Adrenal gland (tissue), 9 donors: ENCODE measurements at regions not wholly inside any gene's neighbourhood (a gene's known extent, or its start where the extent isn't known, plus 50 kb on each side); places are given as distances from the start of the nearest gene placed in this dataset.

Experiments
- DNase-seq, 7 donors: peaks; one replicate each; pipeline ENCODE4 v3.0.0-alpha.2; 2019 to 2020
- H3K27ac ChIP-seq, 5 donors: fragments of 200-600 bp; sonication (generic) in 4 of 5; 1 replicate in 3 of 5; 2 replicates in 2 of 5; pipeline versions ENCODE4 v1.5.1 to v1.8.0; 2016 to 2020; ENCODE audit warnings: mild to moderate bottlenecking in 1 of 5
- H3K27me3 ChIP-seq: fragments of 200-600 bp; 2 replicates; pipeline ENCODE4 v1.8.0; 2021
- H3K36me3 ChIP-seq, 2 donors: fragments of 200-600 bp; replicated peaks in 1 of 2; 1 replicate in 1 of 2; 2 replicates in 1 of 2; pipeline versions ENCODE4 v1.5.1 to v1.8.0; 2018 to 2022
- H3K4me1 ChIP-seq, 2 donors: fragments of 200-600 bp; replicated peaks in 1 of 2; 1 replicate in 1 of 2; 2 replicates in 1 of 2; pipeline versions ENCODE4 v1.5.1 to v1.8.0; 2018 to 2021
- H3K4me3 ChIP-seq, 4 donors: fragments of 200-600 bp; sonication (generic) in 3 of 4; one replicate each; pipeline ENCODE4 v1.5.1; 2016 to 2018
- H3K9me3 ChIP-seq, 3 donors: fragments of 200-600 bp; sonication (generic) in 1 of 3; replicated peaks in 1 of 3; 1 replicate in 2 of 3; 2 replicates in 1 of 3; pipeline versions ENCODE4 v1.5.1 to v1.8.0; 2016 to 2021
- POLR2A ChIP-seq, 2 donors: fragments of 450-650 bp; IDR thresholded peaks; one replicate each; pipeline ENCODE4 v1.6.1; 2017; ENCODE audit warnings: antibody characterized with exemption in 2 of 2, mild to moderate bottlenecking in 2 of 2, moderate library complexity in 1 of 2
- WGBS, 4 donors: extraction: QIAGEN DNeasy Blood & Tissue Kit in 2 of 4; methylation state at CpG; one replicate each; pipeline versions ENCODE4 v1.1.5 to v1.1.7; 2013 to 2017; 5-methylcytosine and 5-hydroxymethylcytosine counted together
- intact Hi-C, 2 donors: fragments of 100-400 bp; cut with DNase I; formaldehyde crosslinking; loops; one replicate each; pipeline versions ENCODE4 v1.14.1 to v1.15.0; 2022 to 2023
- TF ChIP-seq, protein P1 (sequence below), 6 experiments: fragments of 450-650 bp in 4 of 6; fragments of 200-600 bp in 2 of 6; sonication (generic) in 1 of 6; IDR thresholded peaks; 1 replicate in 5 of 6; 2 replicates in 1 of 6; pipeline versions ENCODE4 v1.5.1 to v1.8.0; 2016 to 2021; ENCODE audit warnings: antibody characterized with exemption in 6 of 6, mild to moderate bottlenecking in 2 of 6, moderate library complexity in 1 of 6
- donor health status: healthy with polysubstance abuse.
- donor health status: Bipolar disorder and iron deficiency.
- donor health status: DM: yes; HTN: yes; CAD: no.
- donor health status: DM: no; HTN: no; CAD: no.
- donor health status: DM: no; HTN: no; CAD: no.

DNA sequence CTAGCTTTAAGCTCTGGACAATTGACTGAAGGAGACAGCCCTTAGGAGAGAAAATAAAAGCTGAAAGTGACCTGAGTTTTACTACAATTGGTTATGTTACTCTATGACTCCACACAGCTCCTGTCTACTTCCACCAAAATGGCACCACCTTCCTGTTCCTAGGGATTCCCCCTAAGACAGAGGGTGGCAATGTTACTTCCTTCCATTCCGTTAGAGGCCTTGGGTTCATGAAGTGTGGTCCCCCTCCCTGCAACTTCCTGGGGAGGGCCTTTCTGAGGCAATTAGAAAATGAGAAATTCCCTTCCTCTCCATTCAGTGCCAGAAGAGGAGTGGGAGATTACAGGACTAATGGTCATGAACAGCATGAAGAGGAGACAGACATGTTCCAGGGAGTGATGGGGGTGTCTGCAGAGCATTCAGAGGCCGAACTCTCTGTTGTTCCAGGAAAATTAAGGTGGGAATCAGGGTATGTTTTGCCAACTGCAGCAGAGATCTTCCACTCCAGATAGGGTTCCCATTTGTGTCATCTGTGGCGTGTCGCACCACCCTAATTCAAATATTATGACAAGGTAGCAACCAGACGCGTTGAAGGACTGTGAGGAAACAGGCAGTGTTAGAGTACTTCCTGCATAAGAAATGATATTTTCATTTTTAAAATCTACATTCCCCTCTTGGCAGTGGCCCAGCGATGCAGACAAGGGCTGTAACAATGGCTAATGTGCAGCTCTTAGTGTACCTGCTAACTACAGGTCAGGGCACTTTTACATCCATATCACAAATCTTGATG, 53.1 kb upstream of the TRIM67 start:
- DNase-seq = no peak
- H3K36me3 ChIP-seq = no peaks in the 10 kb centered on the region
- no peaks in the 10 kb centered on the region for H3K4me1 ChIP-seq
- H3K27me3 ChIP-seq = peaks cover 6% of the 10 kb centered on the region
- intact Hi-C loops = no loop called here
- 55 to 62% (median 59%) methylated on average over 7 of the region's 7 CpGs for WGBS, 4 donors
- no peak overlapping the region for H3K4me3 ChIP-seq
- no peak overlapping the region for H3K27ac ChIP-seq
- H3K9me3 ChIP-seq = no peaks in the 10 kb centered on the region
- TF ChIP-seq, protein P1, sequence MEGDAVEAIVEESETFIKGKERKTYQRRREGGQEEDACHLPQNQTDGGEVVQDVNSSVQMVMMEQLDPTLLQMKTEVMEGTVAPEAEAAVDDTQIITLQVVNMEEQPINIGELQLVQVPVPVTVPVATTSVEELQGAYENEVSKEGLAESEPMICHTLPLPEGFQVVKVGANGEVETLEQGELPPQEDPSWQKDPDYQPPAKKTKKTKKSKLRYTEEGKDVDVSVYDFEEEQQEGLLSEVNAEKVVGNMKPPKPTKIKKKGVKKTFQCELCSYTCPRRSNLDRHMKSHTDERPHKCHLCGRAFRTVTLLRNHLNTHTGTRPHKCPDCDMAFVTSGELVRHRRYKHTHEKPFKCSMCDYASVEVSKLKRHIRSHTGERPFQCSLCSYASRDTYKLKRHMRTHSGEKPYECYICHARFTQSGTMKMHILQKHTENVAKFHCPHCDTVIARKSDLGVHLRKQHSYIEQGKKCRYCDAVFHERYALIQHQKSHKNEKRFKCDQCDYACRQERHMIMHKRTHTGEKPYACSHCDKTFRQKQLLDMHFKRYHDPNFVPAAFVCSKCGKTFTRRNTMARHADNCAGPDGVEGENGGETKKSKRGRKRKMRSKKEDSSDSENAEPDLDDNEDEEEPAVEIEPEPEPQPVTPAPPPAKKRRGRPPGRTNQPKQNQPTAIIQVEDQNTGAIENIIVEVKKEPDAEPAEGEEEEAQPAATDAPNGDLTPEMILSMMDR (IDR thresholded peaks at IDR 0.05) = no peak
- no peak for TF ChIP-seq POLR2A (IDR thresholded peaks at IDR 0.05)

DNA sequence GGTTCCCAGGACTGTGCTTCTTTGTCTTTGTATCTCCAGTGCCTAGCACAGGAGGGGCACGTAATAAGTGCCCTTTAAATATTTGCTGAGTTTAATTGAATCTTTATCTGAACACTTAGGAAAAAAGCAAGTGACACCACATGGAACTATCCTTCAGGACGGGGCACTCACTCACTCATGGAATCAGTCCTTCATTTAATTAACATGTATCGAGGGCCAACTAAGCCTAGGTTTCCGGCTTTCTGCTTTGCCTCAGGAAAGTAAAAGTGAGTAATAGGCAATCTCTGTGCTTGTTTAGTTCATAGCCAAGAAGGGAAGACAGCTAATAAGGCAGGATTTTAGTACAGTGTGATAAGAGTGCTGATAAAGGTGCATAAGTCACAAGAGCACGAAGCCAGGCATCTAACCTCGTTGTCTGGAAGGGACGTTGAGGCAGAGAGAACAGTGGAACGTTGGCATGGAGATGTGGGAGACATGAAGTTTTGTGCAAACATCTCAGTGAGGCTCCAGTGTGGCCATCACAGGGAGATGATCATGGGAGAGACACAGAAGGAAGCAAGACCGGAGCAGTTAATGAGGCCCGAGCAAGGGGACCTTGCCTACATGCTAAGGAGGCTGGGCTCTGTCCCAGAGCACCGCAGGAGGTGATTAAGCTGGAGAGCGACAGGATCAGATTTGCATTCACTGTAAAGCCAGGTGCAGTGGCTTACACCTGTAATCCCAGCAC, 54.1 kb upstream of the TRIM67 start:
- H3K36me3 ChIP-seq = no peaks in the 10 kb centered on the region
- H3K4me1 ChIP-seq = no peaks in the 10 kb centered on the region
- DNase-seq = no peak
- H3K27ac ChIP-seq = no peak overlapping the region
- TF ChIP-seq, protein P1 (IDR thresholded peaks at IDR 0.05) = no peak
- no peak for TF ChIP-seq POLR2A (IDR thresholded peaks at IDR 0.05)
- no peaks in the 10 kb centered on the region for H3K9me3 ChIP-seq
- intact Hi-C loops = no loop called here
- peaks cover 6% of the 10 kb centered on the region for H3K27me3 ChIP-seq
- 80 to 90% (median 84%) methylated on average over 12 of the region's 12 CpGs for WGBS, 4 donors
- no peak overlapping the region for H3K4me3 ChIP-seq

GRCh38 chr1:231107151-231107550, 54.7 kb upstream of the TRIM67 start:
- no peak overlapping the region for H3K4me3 ChIP-seq
- no peaks in the 10 kb centered on the region for H3K9me3 ChIP-seq
- intact Hi-C loops = no loop called here
- WGBS, 4 donors = 90 to 95% (median 93%) methylated on average over 6 to 8 of the region's 8 CpGs
- no peak overlapping the region for H3K27ac ChIP-seq
- no peaks in the 10 kb centered on the region for H3K4me1 ChIP-seq
- no peak for DNase-seq
- no peaks in the 10 kb centered on the region for H3K36me3 ChIP-seq
- TF ChIP-seq POLR2A (IDR thresholded peaks at IDR 0.05) = no peak
- TF ChIP-seq, protein P1 (IDR thresholded peaks at IDR 0.05) = no peak
- H3K27me3 ChIP-seq = peaks cover 6% of the 10 kb centered on the region

DNA sequence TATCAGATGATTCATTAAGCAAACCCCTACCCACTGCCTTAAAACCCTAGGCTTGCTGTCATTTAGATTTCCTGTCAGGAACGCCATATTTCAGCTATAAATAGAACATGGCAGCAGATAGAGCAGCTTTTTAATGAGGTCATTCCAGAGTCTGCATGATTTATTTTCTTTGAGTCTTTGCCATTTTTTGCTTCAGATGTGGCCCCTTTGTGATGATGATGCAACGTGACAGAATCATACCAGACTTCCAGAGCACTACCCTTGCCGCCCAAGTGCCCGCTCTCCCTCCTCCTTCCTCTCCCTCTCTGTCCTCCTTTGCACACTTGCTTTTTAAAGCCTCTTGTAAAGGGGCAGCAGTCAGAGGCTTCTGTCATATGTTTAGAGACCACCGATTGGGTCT, 55.5 kb upstream of the TRIM67 start:
- no peaks in the 10 kb centered on the region for H3K9me3 ChIP-seq
- no peaks in the 10 kb centered on the region for H3K4me1 ChIP-seq
- H3K4me3 ChIP-seq = no peak overlapping the region
- H3K27ac ChIP-seq = no peak overlapping the region
- no peak for TF ChIP-seq POLR2A (IDR thresholded peaks at IDR 0.05)
- TF ChIP-seq, protein P1 (IDR thresholded peaks at IDR 0.05) = no peak
- DNase-seq = peak in 5 of 7 donors; percentile 25 to 54 (median 36)
- peaks cover 2% of the 10 kb centered on the region for H3K27me3 ChIP-seq
- intact Hi-C loops = no loop called here
- H3K36me3 ChIP-seq = no peaks in the 10 kb centered on the region
- WGBS, 4 donors = 10 to 23% (median 14%) methylated on average over 5 of the region's 5 CpGs
